ENCODE measurements at regions not wholly inside any gene's neighbourhood (a gene's known extent, or its start where the extent isn't known, plus 50 kb on each side); places are given as distances from the start of the nearest gene placed in this dataset.

DNA sequence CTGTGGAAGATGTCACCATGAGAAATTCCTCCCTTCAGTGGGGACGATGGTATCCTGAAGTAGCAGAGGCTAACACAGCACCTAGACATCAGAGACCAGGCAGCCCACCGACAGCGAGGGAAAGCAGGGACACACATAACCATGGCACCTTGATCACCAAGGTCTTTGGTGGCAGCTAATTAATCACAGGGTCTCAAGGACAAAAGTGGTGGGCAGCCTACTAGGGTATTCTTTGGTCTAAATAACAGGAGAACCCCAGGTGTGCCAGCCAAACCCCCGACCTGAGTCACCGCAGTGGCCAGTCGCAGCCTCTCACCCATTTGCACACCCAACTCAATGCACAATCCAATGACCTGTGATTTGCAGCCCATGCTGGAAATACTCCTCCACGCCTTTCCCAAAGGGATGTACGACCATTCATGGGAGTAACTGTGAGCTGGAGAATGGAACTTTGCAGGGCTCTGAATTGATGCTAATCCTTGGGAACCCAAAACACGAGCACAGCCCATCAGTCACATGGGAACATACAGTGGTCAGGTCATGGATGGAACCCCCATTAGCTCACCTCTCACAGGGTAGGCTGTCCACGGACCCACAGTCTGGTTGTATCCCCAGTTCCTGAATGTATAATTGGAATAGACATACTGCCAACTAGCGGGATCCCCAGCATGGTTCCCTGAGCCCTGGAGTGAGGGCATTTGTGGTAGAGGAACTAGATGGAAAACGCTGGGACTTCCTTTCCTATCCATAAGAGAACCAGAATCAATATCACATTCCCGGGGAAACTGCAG, 58.7 kb upstream of the C14orf180 start:
- DNase-seq: no peak

DNA sequence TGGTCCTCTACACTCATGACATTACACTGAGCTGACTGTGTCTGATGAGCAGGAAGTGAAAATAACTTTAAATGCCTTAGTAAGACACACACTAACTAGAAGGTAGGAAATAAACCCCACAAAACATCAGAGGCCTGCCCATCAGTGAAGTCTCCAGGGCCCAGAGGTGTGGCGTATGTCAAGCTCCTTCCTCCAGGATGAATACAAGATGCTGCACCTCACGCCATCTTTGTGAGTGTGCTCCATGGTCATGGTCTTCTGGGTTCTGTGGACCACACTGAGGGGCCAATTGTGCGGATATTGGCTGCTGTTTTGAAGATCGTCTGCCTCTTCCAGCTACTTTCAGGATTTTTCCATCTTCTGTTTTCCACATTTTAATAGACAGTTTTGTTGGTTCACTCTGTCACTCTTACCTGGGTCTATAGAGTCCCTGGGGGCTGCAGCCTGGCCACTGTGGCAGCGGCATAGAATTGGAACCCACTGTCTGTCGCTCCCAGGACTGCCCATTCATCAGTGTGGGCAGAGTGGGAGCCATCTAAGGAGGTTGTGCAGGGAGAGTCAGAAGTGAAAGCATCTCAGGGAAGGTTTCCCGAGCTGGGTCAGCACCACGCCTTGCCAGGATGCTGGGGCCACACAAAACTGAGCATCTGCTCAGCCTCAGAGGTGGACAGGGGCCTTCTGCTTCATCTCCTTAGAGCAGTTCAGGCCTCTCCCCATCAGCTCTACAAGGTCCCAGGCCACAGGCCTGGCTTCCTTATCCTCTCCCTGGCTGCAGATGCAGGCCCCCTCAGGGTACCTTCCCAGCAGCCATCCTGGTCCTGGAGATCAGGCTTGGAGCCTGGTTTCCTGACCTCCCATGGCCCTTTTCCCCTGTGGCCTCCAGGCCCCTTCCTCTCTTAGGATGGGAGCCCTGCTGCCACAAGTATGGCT, 57.5 kb upstream of the C14orf180 start:
- DNase-seq: no peak

DNA sequence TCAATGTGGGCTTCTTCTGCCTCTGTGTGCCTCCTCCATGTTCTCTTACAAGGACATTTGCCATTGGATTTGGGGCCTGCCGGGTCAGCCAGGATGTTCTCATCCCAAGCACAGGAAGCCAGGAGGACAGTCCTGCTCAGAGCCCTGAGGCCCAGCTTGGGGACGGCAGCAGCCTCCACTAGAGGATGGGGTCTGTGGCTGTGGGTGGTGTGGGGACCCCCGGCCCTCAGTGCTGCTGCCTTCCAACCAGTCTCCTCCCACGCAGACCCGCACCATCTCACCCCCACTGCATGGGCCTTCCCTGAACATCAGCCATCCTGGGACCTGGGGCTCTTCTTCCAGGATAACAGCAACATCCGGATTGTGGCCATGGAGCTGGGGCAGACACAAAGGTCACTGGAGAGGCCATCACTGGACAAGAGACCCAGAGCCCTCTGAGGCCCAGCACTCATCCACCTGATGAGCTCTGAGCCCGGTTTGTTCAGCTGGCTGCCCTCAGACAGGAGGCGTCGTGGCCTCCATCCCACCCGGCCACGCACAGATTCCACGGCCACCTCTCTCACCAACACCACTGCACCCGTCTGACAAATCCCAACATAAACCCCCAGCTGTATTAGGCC, 56.5 kb upstream of the C14orf180 start:
- DNase-seq: no peak

DNA sequence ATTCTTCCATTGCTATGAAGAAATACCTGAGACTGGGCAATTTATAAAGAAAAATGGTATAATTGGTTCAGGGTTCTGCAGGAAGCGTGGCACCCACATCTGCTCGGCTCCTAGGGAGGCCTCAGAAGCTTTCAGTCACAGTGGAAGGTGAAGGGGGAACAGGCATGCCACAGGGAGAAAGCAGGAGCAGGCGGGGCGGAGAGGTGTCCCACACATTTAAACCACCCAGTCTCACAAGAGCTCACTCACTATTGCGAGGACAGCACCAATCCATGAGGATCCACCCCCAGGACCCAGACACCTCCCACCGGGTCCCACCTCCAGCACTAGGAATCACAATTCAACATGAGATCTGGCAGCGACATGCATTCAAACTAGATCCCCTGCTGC, 56.0 kb upstream of the C14orf180 start:
- no peak for DNase-seq

DNA sequence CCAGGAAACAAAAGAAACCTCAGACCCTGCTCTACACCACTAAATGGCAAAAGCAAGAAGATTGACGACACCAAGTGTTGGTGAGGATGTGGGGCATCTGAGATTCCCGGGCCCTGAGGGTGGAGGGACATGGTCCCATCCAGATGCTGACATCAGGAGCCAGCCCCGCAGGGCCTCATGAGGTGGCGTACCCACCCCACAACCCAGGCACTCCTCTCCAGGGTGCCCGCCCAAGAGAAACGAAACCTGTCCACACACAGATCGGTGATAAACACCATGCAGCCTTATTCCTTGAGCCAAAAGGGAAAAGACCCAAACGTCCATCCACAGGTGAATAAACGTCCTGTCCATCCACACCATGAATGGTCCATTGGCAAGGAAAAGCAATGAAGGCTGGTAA, 54.8 kb upstream of the C14orf180 start:
- no peak for DNase-seq

DNA sequence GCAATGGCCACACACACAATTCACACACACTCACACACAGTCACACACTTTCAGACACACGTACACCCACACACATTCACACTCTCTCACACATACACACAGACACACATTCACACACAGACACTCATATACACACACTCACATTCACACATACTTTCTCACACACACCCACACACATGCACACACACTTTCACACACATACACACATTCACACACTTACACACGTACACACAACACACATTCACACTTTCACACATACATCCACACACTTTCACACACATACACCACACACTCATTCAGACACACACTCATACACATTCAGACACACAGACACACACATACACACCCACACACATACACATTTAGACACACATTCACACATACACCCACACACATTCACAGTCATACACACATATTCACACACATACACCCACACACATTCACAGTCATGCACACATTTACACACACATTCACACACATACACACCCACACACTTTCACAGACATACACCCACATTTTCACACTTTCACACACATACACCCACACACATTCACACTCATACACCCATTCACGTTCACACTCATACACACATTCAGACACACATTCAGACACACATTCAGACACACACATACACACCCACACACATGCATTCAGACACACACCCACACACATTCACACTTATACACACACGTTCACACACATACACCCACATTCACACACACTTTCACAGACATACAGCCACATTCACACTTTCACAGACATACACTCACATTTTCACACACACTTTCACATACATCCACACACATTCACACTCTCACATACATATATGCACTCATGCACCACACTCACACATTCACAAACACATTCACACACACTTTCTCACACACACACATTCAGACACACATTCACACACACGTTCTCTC, 52.6 kb upstream of the C14orf180 start:
- DNase-seq: no peak

DNA sequence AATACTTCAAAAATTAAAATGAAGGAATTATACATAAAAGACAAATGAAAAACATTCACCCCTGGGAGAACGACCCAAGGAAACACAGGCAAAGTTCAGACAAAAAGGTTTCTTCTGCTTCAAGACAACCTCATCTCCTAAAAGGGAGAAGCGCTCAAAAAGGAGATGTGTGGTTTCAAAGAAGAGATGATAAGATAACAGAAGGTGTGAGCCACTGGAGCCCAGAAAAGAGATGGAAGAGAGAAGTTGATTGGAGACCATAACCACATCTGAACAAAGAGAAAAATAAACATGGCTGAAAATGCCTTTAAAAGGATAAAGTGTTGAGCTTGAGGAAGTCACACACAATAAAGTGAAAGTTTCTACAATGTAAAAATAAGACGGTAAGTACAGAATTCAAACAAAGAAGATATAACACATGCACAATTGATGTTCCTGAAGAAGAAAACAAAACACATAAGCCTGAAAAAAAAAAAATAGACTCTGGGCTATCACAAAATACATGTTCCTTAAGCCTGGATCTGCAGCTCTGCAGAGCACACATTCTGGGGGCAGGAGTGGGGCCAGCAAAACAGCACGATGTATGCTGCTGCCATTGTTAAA, 51.6 kb upstream of the C14orf180 start:
- no peak for DNase-seq

DNA sequence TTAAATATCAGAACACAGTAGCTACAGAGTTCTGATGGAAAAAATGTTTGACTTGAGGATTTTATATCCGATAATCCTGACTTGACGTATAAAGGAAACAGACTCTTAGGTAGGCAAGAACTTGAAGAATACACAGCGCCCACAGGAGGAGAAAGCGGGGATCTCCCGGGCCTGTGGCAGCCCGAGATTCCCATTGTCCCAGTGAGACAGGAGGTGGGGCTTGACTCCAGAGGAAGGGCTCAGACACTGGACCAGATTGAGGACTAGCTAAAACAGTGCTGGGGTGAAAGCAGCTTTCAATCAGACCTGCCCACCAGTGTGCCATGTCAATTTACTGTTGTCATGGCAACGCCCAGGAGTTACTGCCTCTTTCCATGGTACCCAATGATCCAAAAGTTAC, 51.1 kb upstream of the C14orf180 start:
- DNase-seq: no peak
